Superior temporal gyrus (tissue), 1 donor: ENCODE measurements at regions not wholly inside any gene's neighbourhood (a gene's known extent, or its start where the extent isn't known, plus 50 kb on each side); places are given as distances from the start of the nearest gene placed in this dataset.
"Not testable (repeated sequence)": the region's sequence is repeated elsewhere in the genome, so short reads cannot be mapped to it uniquely, and the experiment has no call there.

Experiments
- DNase-seq: peaks from one replicate; pipeline ENCODE4 v3.0.0-alpha.2; 2016; ENCODE audit errors: extremely low spot score

DNA sequence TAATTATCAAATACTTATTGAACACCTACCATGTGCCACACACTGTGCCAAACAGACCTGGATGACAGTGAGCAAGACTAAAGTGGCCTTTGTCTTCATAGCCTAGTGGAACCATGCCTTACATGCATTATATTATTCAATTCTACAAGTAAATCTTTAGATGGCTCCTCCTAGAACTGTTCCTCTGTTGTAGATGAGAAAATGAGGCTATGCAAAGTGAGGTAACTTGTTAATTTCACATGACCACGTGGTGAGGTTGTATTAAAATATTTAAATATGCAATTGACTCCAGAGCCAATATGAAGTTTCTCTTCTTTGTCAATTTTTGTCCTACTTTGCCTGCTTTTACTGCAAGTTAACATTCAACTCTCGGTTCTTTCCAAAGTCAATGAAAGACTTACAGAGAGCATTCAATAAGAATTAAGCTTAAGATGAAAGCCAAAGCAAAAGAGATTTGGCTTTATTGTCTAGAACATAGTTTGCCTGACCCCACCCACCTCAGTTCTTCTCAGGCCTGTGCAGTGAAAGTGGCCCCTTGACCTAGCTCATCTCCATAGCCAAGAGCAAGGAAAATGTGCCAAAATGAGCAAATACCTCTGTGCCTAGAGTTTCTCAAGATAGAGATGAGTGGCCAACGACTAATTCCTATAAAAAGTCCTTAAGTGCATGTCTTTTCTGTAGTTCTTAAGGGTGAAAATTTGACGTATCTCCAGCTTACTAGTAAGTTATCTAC, 263.2 kb upstream of the NFIA start:
- no peak for DNase-seq

DNA sequence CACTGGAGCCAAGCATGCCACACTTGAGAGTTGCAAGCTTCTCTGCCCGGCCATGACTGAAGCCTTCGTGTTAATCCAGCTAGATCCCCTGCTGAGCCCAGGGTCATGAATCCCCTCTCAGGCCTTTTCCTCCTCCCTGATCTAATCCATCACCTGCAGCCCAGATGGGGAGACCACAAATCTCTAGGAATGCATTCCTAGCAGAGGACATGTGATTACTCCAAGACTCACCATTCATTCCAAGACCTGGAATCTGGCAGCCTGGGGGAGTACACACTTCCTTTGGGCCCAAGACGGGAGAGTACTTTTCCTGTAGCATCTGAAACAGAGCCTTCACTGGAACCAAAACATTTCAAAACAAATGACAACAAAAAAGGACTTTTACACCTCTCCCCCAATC, 269.3 kb upstream of the NFIA start:
- no peak for DNase-seq

DNA sequence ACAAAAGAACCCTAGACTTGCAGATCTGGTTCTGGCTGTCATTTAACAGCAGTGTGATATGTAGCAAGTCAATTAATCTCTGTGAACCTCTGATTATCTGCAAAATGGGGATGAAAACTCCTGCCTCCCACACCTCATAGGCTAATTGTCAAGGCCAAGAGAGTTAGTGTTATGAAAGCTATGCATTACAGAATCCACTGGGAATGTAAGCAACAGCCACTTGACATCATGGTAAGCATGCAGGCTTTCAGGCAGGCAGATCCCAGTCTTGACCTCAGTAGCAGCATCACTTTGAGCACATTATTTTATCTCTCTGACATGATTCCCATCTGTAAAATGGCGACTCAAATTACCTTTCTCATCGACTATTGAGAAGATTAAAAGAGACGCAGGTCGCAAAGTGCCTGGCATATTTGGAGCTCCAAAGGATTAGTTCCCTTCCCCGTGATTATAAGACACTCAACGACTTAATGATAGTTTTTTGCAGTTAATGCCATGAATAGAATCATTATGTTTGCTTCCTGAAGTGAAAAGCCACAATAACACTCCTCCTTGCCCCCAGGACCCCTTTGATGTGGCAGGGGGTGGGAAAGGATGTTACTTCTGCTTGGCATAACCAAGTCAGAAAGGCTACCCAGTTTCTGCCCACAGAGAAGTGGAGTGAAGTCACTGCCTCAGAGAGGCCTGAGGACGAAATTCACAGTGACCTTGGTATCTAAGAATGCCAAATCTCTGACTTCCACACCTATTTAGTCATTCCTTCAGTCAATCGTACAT, 273.0 kb upstream of the NFIA start:
- no peak for DNase-seq

DNA sequence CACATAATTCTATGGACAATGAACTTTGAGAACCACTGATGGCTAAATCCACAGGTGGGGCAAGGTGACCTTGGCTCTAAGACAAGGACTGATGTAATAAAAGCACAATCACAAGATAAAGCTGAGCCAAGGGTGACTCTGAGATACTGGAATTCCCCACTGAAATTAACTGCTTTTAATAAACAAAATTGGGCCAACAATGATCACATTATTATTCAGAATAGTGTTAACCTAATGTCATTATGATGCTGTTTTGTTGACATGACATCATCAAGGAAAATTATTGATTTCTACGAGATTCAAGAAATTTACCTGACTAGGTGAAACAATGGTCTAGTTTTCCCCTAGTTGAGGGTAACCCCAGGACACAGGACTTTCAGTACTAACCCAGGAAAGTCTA, 273.7 kb upstream of the NFIA start:
- DNase-seq = no peak

DNA sequence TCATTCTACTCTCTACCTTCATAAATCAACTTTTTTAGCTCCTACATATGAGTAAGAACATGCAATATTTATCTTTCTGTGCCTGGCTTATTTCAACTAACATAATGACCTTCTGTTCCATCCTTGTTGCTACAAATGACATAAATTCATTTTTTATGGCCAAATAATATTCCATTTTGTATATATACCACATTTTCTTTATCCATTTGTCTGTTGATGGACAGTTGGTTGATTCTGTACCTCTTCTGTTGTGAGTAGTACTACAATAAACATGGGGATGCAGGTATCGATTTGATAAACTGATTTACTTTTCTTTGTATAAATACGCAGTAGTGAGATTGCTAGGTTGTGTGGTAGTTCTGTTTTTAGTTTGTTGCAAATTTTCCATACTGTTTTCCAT, 279.5 kb upstream of the NFIA start:
- DNase-seq = no peak

DNA sequence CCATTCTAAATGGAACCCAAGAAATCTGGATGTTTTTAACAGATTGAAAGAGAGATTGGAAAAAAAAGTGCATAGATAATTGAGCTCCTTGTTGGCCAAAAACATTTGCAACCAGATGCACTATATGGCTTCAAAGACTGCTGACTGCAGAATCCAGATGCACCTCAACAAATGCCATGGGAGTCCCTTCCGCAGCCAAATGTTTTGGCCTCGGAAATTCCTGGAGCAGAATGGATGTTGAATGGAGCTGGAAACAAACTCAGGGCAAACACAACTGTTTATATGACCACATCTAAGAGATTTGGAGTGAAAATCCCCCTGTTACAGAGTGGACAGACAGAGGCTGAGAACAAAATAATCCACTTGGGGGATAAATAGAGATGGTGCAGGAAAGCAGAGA, 285.0 kb upstream of the NFIA start:
- no peak for DNase-seq

DNA sequence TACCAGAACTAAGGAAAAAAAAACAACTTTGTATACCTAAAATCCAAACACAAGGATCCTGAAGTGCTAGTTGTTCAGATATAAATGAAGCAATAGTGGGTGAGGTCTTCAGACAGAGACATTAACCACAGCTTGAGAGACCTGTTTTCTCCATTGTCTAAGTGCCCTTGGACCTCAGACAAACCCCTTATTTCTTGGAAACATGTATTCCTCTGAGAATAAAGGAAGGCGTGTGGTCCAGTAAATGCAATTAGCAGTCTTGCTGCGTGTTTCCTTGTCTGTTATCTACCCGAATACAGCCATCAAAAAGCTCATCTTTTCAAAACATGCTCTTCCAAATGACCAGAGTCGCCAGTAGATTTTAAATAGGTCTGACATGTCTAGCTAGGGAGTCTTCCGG, 291.1 kb upstream of the NFIA start:
- no peak for DNase-seq

DNA sequence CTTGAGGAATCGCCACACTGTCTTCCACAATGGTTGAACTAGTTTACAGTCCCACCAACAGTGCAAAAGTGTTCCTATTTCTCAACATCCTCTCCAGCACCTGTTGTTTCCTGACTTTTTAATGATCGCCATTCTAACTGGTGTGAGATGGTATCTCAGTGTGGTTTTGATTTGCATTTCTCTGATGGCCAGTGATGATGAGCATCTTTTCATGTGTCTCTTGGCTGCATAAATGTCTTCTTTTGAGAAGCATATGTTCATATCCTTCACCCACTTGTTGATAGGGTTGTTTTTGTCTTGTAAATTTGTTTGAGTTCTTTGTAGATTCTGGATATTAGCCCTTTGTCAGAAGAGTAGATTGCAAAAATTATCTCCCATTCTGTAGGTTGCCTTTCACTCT, 309.3 kb upstream of the NFIA start:
- DNase-seq = not testable (repeated sequence)

DNA sequence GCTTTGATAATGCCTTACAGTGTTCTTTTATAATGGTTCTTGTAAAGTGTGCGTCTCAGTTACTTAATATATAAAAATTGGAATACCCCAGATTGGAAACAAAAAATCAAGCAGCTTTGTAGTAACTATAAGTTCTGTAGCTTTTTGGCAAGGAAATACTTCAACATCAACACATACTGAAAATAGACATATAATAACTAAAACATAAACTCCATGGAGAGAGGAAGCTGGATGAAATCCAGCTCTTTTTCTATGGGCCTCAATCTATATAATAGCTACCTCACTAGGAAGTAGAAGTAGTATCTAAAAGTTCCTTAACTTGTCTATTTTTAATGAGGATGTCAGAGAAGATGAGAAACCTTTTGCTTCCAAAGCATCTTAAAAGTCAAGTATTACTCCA, 313.3 kb upstream of the NFIA start:
- no peak for DNase-seq

DNA sequence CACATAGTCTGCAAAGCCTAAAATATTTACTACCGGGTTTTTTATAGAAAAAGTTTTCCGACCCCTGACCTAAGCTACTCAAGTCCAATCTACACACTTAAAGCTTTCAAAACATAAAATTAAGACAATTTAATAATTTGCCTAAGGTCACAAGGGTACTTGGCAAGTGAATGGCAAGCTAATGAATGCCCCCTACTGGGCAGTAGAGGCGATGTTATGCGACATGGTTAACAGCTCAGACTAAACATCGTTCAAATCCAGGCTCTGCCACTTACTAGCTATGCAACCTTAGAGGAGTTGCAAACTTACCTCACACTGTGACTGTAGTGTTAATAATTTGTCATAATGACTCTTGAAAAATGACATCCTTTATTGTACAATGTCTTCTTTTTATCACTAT, 317.2 kb upstream of the NFIA start:
- DNase-seq = peak; percentile 54

DNA sequence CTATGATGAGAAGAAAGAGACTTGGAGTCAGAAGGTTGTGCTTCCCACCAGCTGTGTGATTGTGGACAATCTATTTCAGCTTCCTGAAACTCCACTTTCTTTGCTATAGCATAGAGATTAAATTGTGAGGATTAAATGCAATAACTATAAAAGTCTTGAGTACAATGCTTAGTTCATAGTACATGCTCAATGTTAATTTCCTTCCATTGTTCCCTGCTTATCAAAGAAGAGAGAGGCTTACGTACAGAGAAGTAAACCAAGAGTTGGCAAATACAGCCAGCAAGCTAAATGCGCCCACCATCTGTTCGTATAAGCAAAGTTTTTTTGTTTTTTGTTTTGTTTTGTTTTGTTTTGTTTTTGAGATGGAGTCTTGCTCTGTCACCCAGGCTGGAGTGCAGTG, 317.9 kb upstream of the NFIA start:
- DNase-seq = no peak

DNA sequence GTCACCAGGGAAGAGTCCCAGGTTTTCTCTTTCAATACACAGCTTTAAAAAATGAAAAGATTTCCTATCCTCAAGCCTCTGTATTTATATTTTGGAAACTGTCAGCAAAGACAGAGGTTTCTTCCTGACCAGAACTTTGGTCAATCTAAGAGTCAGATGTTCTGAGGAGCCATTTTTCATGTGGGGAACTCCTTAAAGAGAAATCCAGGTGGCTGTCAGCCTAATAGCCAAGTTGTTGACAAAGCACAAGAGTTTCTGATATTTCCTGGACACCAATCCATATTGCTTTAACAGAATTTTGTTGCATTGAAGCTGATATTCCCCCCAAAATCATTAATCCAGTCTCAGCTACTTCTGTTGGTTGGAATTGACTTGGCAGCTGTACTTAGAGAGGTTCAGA, 318.6 kb upstream of the NFIA start:
- no peak for DNase-seq

DNA sequence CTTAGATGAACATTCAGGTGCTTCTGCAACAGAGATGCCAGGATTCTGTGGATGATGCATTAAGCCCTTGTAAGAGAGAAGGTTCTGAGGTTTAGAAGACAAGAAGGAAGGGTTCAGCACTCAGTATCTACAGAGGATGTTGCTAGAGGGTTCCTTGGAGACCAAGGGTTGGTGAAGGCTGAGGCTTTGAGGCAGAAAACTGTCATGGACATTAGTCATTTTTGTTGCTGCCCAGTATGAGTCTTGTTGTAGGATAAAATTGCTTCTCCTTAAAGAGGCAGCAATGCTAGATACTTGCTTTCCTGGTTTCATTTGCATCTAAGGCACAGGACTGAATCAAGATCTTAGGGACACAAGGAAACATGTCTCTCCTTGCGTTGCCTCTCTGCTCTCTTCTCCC, 319.4 kb upstream of the NFIA start:
- no peak for DNase-seq

DNA sequence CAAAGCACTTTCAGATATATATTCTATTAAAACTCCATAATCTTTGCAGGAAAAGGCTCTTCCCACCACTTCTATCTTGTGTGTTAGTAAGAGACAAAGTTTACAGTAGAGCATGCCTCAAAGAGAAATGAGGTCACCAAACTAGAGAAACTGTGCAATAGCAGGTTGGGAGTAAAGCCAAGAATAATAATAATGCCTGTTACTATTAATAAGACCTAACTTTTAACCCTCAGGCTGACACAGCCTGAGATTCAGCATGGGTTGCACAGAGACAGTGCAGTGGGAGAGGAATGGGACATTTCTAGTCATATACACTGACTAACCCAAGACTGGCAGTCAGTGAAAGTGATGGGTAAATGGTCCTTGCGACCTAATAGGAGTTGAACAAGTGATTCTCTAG, 320.2 kb upstream of the NFIA start:
- no peak for DNase-seq

DNA sequence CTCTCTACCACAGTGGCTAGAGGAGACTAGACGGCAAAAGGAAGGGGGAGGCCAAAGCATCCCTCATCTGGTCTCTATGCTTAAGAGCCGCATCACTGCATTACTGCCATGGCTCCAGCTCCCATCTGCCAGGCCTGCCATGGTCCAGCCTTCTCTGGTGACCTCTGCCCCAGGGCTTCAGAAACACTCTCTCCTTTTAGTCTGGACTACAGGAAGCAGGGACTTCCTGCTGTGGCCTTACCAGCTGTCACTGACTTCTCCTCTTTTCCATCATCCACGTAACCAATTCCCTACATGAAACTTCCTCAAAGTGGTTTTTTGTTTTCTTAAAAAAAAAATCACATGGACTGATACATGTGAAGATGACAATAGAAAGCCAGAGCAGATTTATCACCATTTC, 323.1 kb upstream of the NFIA start:
- no peak for DNase-seq

DNA sequence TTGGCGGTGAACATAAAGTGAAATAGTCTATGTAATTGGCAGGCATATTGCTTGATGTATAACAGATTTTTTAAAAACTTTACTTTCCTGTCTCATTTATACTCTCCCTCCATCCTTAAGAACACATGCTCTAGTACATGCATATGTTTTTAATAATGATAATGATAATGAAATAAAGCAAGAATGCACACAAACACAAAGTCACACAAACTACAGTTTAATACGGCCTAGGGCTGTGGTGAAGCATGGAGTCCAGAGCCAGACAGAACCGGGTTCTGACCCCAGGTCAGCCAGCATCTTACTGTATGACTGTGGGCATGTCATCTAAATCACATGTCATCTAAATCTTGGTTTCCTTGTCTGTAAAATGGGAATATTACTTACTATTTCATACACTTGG, 324.9 kb upstream of the NFIA start:
- DNase-seq = no peak

DNA sequence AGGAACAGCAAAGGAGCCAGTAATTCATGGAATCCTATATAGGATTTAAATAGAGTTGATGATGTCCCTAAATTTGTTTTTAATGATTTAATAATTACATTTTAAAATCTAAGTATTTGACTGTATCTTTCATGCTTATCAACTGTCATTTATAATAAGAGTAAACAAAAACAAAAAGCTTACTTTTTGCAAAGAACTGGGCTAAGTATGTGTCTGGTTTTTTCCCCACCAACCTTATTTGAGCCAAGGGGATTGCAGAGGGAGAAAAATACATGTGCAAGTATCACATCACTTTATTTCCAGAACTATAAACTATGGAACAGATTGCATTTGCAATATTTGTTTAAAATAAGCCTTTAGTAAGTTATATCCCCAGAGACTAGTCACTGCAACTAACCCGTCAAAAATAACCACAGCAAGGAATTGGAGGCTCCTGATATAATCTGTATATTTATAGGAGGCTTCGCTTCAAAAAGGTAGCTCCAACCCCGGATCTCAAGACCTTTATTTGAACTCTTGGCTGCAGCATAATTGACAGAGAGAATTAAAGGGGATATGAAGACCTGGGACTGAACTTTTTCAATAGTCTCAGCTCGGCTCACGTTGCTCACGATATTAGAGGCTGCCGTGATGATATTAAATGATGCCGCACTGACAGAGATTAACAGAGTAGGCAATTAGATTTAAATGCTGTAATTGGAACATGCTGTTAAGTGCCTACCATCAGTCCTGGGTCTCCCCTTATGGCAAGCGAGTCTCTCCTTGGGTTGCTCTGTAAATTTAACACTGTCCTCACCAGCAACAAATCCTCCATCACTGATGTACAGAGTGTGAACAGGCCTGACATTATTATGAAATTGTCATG, 329.1 kb upstream of the NFIA start:
- no peak for DNase-seq

DNA sequence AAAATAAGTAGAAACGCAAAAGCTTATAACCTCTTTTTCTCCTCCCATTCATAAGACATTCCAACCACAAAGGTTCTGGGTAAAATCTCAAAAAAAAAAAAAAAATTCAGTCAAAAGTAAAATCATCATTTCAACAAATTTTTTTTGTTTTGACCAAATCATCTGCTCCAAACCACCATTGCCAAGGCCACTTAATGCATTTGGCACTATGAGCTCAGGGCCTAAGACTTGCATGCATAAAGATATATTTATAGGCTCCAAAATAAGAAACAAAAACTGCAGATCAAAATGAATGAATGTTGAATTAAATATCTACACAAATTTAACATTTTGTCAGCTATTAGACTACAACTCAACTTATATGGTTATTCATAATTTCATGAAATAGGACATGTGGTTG, 331.1 kb upstream of the NFIA start:
- DNase-seq = no peak

DNA sequence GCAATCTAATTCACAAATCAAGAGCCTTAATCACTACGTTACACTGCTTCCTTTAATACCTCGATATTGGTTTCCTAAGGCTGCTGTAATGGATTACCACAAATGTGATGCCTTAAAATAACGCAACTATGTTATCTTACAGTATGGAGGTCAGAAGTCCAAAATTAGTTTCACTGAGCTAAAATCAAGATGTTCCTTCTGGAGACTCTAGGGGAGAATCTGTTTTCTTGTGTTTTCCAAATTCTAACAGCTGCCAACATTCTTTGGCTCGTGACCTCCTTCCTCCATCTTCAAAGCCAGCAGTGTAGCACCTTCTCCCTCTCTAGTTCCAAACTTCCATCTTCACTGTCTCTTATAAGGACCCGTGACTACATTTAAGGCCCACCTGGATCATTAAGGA, 335.0 kb upstream of the NFIA start:
- DNase-seq = no peak

DNA sequence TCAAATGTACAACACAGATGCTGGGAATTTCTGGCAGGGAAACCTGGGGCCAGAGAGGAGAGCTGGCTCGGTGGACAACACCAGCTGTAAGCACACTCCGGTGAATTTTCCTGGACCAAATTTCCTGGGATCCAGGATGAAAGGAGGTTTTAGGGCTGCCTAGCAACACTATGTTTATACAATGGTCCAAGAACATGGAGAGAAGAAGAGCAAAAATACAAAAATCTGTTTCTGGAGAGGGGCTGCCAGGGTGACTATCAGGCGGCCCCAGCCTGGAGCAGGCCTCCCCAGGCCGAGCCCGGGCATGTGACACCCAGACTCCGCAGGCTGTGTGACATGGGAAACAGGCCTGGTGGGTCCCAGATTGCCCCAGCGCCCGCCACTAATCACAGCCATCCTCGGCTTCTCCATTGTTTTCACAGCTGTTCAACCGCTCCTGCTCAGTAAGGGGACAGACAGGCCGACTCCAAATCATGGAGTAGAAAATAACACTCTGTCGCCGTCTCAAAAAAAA, 336.0 kb upstream of the NFIA start:
- DNase-seq = peak; percentile 43

DNA sequence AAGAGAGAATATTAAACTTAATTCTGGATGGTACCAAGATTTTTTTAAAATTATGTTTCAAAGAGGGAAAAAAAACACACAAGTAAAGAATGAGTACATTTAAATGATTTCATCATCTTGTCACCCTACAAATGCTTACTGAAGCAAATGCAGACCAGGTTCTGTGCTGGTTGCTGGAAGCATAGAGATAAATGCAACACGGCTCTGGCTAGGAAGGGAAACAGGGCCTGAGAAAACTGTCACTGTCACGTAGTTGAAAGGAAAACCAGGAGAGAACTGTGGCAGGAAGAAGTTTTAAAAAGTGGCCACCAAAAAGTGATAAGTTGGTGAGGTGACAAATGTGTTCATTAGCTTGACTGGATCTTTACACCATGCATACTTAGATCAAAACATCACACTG, 336.9 kb upstream of the NFIA start:
- DNase-seq = no peak

DNA sequence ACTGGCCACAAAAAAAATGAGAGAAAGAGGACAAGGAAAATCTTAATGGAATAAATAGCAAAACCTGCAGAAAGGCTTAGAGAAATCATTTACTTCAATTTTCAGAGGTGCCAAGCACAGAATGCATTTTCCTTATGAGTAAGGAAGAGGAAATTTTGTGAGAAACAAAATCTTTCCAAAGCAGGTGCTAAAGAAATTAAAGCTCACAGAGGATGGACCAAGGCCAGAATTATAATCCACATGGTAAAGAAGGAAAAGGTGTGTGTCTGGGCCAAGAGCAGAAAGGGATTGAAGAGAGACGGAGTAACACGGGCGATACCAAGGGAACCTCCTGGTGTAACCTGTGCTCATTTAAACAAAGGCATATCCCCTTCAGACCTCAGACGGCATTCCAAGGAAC, 340.0 kb upstream of the NFIA start:
- DNase-seq = no peak
